ACC112 (cell line): ENCODE measurements at regions not wholly inside any gene's neighbourhood (a gene's known extent, or its start where the extent isn't known, plus 50 kb on each side); places are given as distances from the start of the nearest gene placed in this dataset.
"Not testable (repeated sequence)": the region's sequence is repeated elsewhere in the genome, so short reads cannot be mapped to it uniquely, and the experiment has no call there.

Source experiments
- H2AFZ ChIP-seq: fragments of 200-600 bp; sonication (generic); one replicate; pipeline ENCODE4 v1.6.0; 2017; ENCODE audit warnings: antibody characterized with exemption, low read length; ENCODE audit not compliant: unreplicated experiment
- H3K27ac ChIP-seq: fragments of 200-600 bp; sonication (generic); 2 replicates; pipeline ENCODE4 v1.5.1; 2014; ENCODE audit warnings: low read depth, mild to moderate bottlenecking, antibody characterized with exemption, low read length, moderate library complexity
- H3K27me3 ChIP-seq: fragments of 200-600 bp; sonication (generic); 2 replicates; pipeline ENCODE4 v1.6.1; 2014; ENCODE audit warnings: mild to moderate bottlenecking, antibody characterized with exemption, low read length, moderate library complexity, mixed read lengths; ENCODE audit not compliant: insufficient read depth
- H3K36me3 ChIP-seq: fragments of 200-600 bp; sonication (generic); 2 replicates; pipeline ENCODE4 v1.6.1; 2016; ENCODE audit warnings: mild to moderate bottlenecking, antibody characterized with exemption, low read length, moderate library complexity, mixed read lengths; ENCODE audit not compliant: insufficient read depth
- H3K4me1 ChIP-seq: fragments of 200-600 bp; sonication (generic); one replicate; pipeline ENCODE4 v1.6.1; 2016; ENCODE audit warnings: low read length, mixed read lengths; ENCODE audit not compliant: insufficient read depth, unreplicated experiment, control insufficient read depth
- H3K4me3 ChIP-seq: fragments of 200-600 bp; sonication (generic); 2 replicates; pipeline ENCODE4 v1.5.1; 2014; ENCODE audit warnings: mild to moderate bottlenecking, low read depth, low read length
- H3K79me2 ChIP-seq: fragments of 200-600 bp; sonication (generic); one replicate; pipeline ENCODE4 v1.6.0; 2016; ENCODE audit warnings: low read length; ENCODE audit not compliant: control insufficient read depth, unreplicated experiment, insufficient read depth

GRCh38 chr10:117807441-117807840 is 239.3 kb downstream of the RAB11FIP2 start:
- Histone ChIP-seq H3K27me3 (no peaks in the 10 kb centered on the region), H3K36me3 (no peaks in the 10 kb centered on the region), H3K79me2 (no peaks in the 10 kb centered on the region), H3K4me3 (no peak overlapping the region), H3K4me1 (no peaks in the 10 kb centered on the region), H2AFZ (no peak overlapping the region), H3K27ac (no peak overlapping the region)

- not testable (repeated sequence) for H2AFZ ChIP-seq, H3K36me3 ChIP-seq, H3K4me1 ChIP-seq, H3K27ac ChIP-seq, H3K4me3 ChIP-seq, H3K79me2 ChIP-seq, H3K27me3 ChIP-seq
Measured at GRCh38 chr10:117815816-117816215, 230.9 kb downstream of the RAB11FIP2 start.

GRCh38 chr10:117817116-117817515 is 229.6 kb downstream of the RAB11FIP2 start:
- no peak overlapping the region for H3K4me3 ChIP-seq
- no peaks in the 10 kb centered on the region for H3K4me1 ChIP-seq
- no peaks in the 10 kb centered on the region for H3K79me2 ChIP-seq
- H2AFZ ChIP-seq: no peak overlapping the region
- no peak overlapping the region for H3K27ac ChIP-seq
- H3K36me3 ChIP-seq: no peaks in the 10 kb centered on the region
- no peaks in the 10 kb centered on the region for H3K27me3 ChIP-seq

- Histone ChIP-seq H3K4me1 (no peaks in the 10 kb centered on the region), H3K27ac (no peak overlapping the region), H3K27me3 (no peaks in the 10 kb centered on the region), H2AFZ (no peak overlapping the region), H3K36me3 (no peaks in the 10 kb centered on the region), H3K79me2 (no peaks in the 10 kb centered on the region), H3K4me3 (no peak overlapping the region)
Measured at GRCh38 chr10:117818721-117819120, 228.0 kb downstream of the RAB11FIP2 start.

GRCh38 chr10:117819304-117819703 is 227.4 kb downstream of the RAB11FIP2 start:
- Histone ChIP-seq H3K27ac (no peak overlapping the region), H3K27me3 (no peaks in the 10 kb centered on the region), H3K4me1 (no peaks in the 10 kb centered on the region), H2AFZ (no peak overlapping the region), H3K4me3 (no peak overlapping the region), H3K79me2 (no peaks in the 10 kb centered on the region), H3K36me3 (no peaks in the 10 kb centered on the region)

GRCh38 chr10:117823980-117824379 is 222.8 kb downstream of the RAB11FIP2 start:
- no peak overlapping the region for H3K4me3 ChIP-seq
- H3K4me1 ChIP-seq: no peaks in the 10 kb centered on the region
- no peaks in the 10 kb centered on the region for H3K36me3 ChIP-seq
- H3K27me3 ChIP-seq: 0 out of 2 replicates have a peak, but pooled peaks cover 4% of the 10 kb centered on the region
- no peak overlapping the region for H3K27ac ChIP-seq
- no peak overlapping the region for H2AFZ ChIP-seq
- H3K79me2 ChIP-seq: no peaks in the 10 kb centered on the region

- no peaks in the 10 kb centered on the region for H3K4me1 ChIP-seq
- no peak overlapping the region for H2AFZ ChIP-seq
- 0 out of 2 replicates have a peak, but pooled peaks cover 4% of the 10 kb centered on the region for H3K27me3 ChIP-seq
- H3K36me3 ChIP-seq: no peaks in the 10 kb centered on the region
- no peak overlapping the region for H3K4me3 ChIP-seq
- no peak overlapping the region for H3K27ac ChIP-seq
- no peaks in the 10 kb centered on the region for H3K79me2 ChIP-seq
Measured at GRCh38 chr10:117830205-117830604, 216.5 kb downstream of the RAB11FIP2 start.

- no peaks in the 10 kb centered on the region for H3K36me3 ChIP-seq
- no peak overlapping the region for H2AFZ ChIP-seq
- H3K27me3 ChIP-seq: 0 out of 2 replicates have a peak, but pooled peaks cover under 1% of the 10 kb centered on the region
- no peaks in the 10 kb centered on the region for H3K4me1 ChIP-seq
- H3K4me3 ChIP-seq: no peak overlapping the region
- H3K27ac ChIP-seq: no peak overlapping the region
- H3K79me2 ChIP-seq: no peaks in the 10 kb centered on the region
Measured at GRCh38 chr10:117830787-117831212, 215.9 kb downstream of the RAB11FIP2 start.

- H2AFZ ChIP-seq, H3K4me3 ChIP-seq, H3K4me1 ChIP-seq, H3K27ac ChIP-seq, H3K36me3 ChIP-seq, H3K79me2 ChIP-seq, H3K27me3 ChIP-seq: not testable (repeated sequence)
Measured at GRCh38 chr10:117838500-117839498, 207.9 kb downstream of the RAB11FIP2 start.

GRCh38 chr10:117856426-117856825 is 190.3 kb downstream of the RAB11FIP2 start:
- H3K36me3 ChIP-seq, H3K27ac ChIP-seq, H2AFZ ChIP-seq, H3K4me1 ChIP-seq, H3K4me3 ChIP-seq, H3K79me2 ChIP-seq, H3K27me3 ChIP-seq: not testable (repeated sequence)

- H2AFZ ChIP-seq: no peak overlapping the region
- no peak overlapping the region for H3K27ac ChIP-seq
- H3K79me2 ChIP-seq: no peaks in the 10 kb centered on the region
- H3K4me1 ChIP-seq: no peaks in the 10 kb centered on the region
- no peak overlapping the region for H3K4me3 ChIP-seq
- H3K36me3 ChIP-seq: no peaks in the 10 kb centered on the region
- H3K27me3 ChIP-seq: peaks cover 6% of the 10 kb centered on the region; the same call in 1 of the 2 replicates
Measured at GRCh38 chr10:117860135-117860534, 186.6 kb downstream of the RAB11FIP2 start.
